ENCODE measurements at regions not wholly inside any gene's neighbourhood (a gene's known extent, or its start where the extent isn't known, plus 50 kb on each side); places are given as distances from the start of the nearest gene placed in this dataset.

DNA sequence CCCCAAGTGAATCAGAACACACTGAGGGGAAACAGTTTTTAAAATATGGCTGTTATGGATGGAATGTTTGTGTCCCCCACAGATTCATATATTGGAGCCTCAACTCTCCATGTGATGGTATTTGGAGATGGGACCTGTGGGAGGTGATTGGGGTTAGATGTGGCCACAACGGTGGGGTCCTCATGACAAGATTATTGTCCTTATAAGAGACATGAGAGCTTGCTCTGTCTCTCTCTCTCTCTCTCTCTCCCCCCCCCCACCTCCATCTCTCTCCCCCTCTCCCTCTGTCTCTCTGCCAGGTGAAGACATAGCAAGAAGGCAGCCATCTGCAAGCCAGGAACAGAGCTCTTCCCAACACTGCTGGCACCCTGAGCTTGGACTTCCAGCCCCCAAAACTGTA lies 315.8 kb upstream of the MGMT start:
- CTCF ChIA-PET: no interaction called here
- H3K9me2 ChIP-seq (ENCODE audit: insufficient read depth): no peaks in the 10 kb centered on the region
- POLR2A ChIA-PET: no interaction called here
- BruUV-seq (replicated peaks): no TSS peak
- no peaks in the 10 kb centered on the region for H3K27me3 ChIP-seq (ENCODE audit: insufficient read depth, low read length)
- H4K20me1 ChIP-seq (ENCODE audit: insufficient read depth): no peaks in the 10 kb centered on the region
- H3K4me2 ChIP-seq (ENCODE audit: low read length): no peak overlapping the region
- DNase-seq (ENCODE audit: low read depth, low spot score) (no peak), ATAC-seq (no peak)
- peaks cover 15 to 24% of the 10 kb centered on the region in 2 experiments; a peak in 2 of 4 replicates for H3K9me3 ChIP-seq (ENCODE audit: control insufficient read depth in 1 of 2, insufficient read depth in 1 of 2, low read depth in 1 of 2, low read length in 2 of 2)
- H3K9ac ChIP-seq (ENCODE audit: low read length): no peak overlapping the region
- H3K4me3 ChIP-seq (replicated peaks in 1 of 2; ENCODE audit: low read depth in 1 of 2, low read length in 2 of 2): no peak overlapping the region
- H3K27ac ChIP-seq (ENCODE audit: low read depth, low read length): no peak overlapping the region
- H2AFZ ChIP-seq (ENCODE audit: low read depth, low read length, poor library complexity, severe bottlenecking): no peak overlapping the region
- H3K36me3 ChIP-seq (ENCODE audit: control insufficient read depth in 1 of 2, insufficient read depth in 2 of 2, low read length in 2 of 2): no peaks in the 10 kb centered on the region
- H3K79me2 ChIP-seq (ENCODE audit: insufficient read depth, low read length): no peaks in the 10 kb centered on the region
- intact Hi-C loops (cut with micrococcal nuclease): no loop called here
- no peaks in the 10 kb centered on the region for H3K4me1 ChIP-seq (ENCODE audit: control insufficient read depth in 1 of 2, insufficient read depth in 2 of 2, low read length in 2 of 2)
- RAD21 ChIA-PET (ENCODE audit: low non-redundant PET in 1 of 2, low total read pairs in 2 of 2, uncharacterized antibody in 2 of 2, unreplicated experiment in 2 of 2): no interaction called here
- TF ChIP-seq ATF3 (IDR thresholded peaks at IDR 0.05) (no peak), POLR2A (IDR thresholded peaks at IDR 0.05; ENCODE audit: borderline replicate concordance, extremely low read depth, insufficient read depth, insufficient read length) (no peak), JUND (IDR thresholded peaks at IDR 0.05) (no peak), YY1 (IDR thresholded peaks at IDR 0.05; ENCODE audit: extremely low read depth, insufficient replicate concordance, low read depth, low read length) (no peak), RAD21 (IDR thresholded peaks at IDR 0.05; ENCODE audit: low read depth) (no peak), POLR2AphosphoS5 (IDR thresholded peaks at IDR 0.05; ENCODE audit: low read depth, low read length) (no peak), EGR1 (IDR thresholded peaks at IDR 0.05; ENCODE audit: low read depth) (no peak), EZH2phosphoT487 (IDR thresholded peaks at IDR 0.05; ENCODE audit: borderline replicate concordance) (no peak), TCF7L2 (IDR thresholded peaks at IDR 0.05; ENCODE audit: borderline replicate concordance, extremely low read depth, insufficient read depth, insufficient read length) (no peak), SP1 (IDR thresholded peaks at IDR 0.05; ENCODE audit: low read depth) (no peak), ZBTB33 (IDR thresholded peaks at IDR 0.05; ENCODE audit: extremely low read depth, insufficient replicate concordance, low read length) (no peak), ZNF274 (IDR thresholded peaks at IDR 0.05; ENCODE audit: low read depth, low read length) (no peak)
- TF ChIP-seq, protein P1, sequence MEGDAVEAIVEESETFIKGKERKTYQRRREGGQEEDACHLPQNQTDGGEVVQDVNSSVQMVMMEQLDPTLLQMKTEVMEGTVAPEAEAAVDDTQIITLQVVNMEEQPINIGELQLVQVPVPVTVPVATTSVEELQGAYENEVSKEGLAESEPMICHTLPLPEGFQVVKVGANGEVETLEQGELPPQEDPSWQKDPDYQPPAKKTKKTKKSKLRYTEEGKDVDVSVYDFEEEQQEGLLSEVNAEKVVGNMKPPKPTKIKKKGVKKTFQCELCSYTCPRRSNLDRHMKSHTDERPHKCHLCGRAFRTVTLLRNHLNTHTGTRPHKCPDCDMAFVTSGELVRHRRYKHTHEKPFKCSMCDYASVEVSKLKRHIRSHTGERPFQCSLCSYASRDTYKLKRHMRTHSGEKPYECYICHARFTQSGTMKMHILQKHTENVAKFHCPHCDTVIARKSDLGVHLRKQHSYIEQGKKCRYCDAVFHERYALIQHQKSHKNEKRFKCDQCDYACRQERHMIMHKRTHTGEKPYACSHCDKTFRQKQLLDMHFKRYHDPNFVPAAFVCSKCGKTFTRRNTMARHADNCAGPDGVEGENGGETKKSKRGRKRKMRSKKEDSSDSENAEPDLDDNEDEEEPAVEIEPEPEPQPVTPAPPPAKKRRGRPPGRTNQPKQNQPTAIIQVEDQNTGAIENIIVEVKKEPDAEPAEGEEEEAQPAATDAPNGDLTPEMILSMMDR (IDR thresholded peaks at IDR 0.05 in 2 of 3, conservative IDR thresholded peaks at IDR 0.05 in 1 of 3; ENCODE audit: borderline replicate concordance in 1 of 3, insufficient read depth in 1 of 3, low read depth in 2 of 3, low read length in 2 of 3): no peak
